Fibroblast of lung (primary cell): ENCODE measurements at regions not wholly inside any gene's neighbourhood (a gene's known extent, or its start where the extent isn't known, plus 50 kb on each side); places are given as distances from the start of the nearest gene placed in this dataset.

Experiments used
- CTCF ChIP-seq, 2 donors: IDR thresholded peaks in 1 of 2; conservative IDR thresholded peaks in 1 of 2; 1 replicate in 1 of 2; 2 replicates in 1 of 2; pipeline ENCODE4 v1.5.1; 2011 to 2012; ENCODE audit warnings: low read length in 2 of 2, control low read depth in 1 of 2, inconsistent platforms in 1 of 2, low read depth in 1 of 2, mild to moderate bottlenecking in 1 of 2
- EZH2 ChIP-seq: IDR thresholded peaks from 2 replicates; pipeline ENCODE4 v1.5.1; 2012; ENCODE audit warnings: low read length, control low read depth, mild to moderate bottlenecking; ENCODE audit errors: missing control alignments

GRCh38 chr4:18957716-18958115 is 936.2 kb upstream of the LCORL start:
- no peak for TF ChIP-seq CTCF (conservative IDR thresholded peaks at IDR 0.05 in 1 of 2, IDR thresholded peaks at IDR 0.05 in 1 of 2; ENCODE audit: low read depth in 1 of 2, low read length in 2 of 2)
- no peak for TF ChIP-seq EZH2
